MG63 (cell line): ENCODE measurements at regions not wholly inside any gene's neighbourhood (a gene's known extent, or its start where the extent isn't known, plus 50 kb on each side); places are given as distances from the start of the nearest gene placed in this dataset.

Experiments
- DNase-seq: peaks from one replicate; pipeline ENCODE4 v3.0.0-alpha.2; 2020
- H3K27me3 ChIP-seq: fragments of 250-450 bp; sonication (Bioruptor Pico); 2 replicates; pipeline ENCODE4 v1.5.1; 2020; ENCODE audit warnings: mild to moderate bottlenecking, moderate library complexity
- H3K36me3 ChIP-seq: fragments of 250-450 bp; sonication (Bioruptor Pico); 2 replicates; pipeline ENCODE4 v1.5.1; 2020; ENCODE audit warnings: mild to moderate bottlenecking, moderate library complexity
- H3K4me3 ChIP-seq: fragments of 250-450 bp; sonication (Bioruptor Pico); 2 replicates; pipeline ENCODE4 v1.5.1; 2020; ENCODE audit warnings: mild to moderate bottlenecking, moderate library complexity
- H3K9me3 ChIP-seq: fragments of 250-450 bp; sonication (Bioruptor Pico); 2 replicates; pipeline ENCODE4 v1.5.1; 2020; ENCODE audit warnings: mild to moderate bottlenecking, moderate library complexity

GRCh38 chr2:21543630-21544029 lies 419.9 kb downstream of the TDRD15 start:
- H3K4me3 ChIP-seq: no peak overlapping the region
- H3K27me3 ChIP-seq: no peaks in the 10 kb centered on the region
- DNase-seq: no peak
- H3K9me3 ChIP-seq: no peaks in the 10 kb centered on the region
- H3K36me3 ChIP-seq: no peaks in the 10 kb centered on the region

- Histone ChIP-seq H3K27me3 (no peaks in the 10 kb centered on the region), H3K36me3 (no peaks in the 10 kb centered on the region), H3K4me3 (no peak overlapping the region), H3K9me3 (no peaks in the 10 kb centered on the region)
- DNase-seq: no peak
Observed at GRCh38 chr2:21544392-21544791, 420.6 kb downstream of the TDRD15 start.

GRCh38 chr2:21552981-21553380 lies 429.2 kb downstream of the TDRD15 start:
- Histone ChIP-seq H3K9me3 (no peaks in the 10 kb centered on the region), H3K36me3 (no peaks in the 10 kb centered on the region), H3K27me3 (no peaks in the 10 kb centered on the region), H3K4me3 (no peak overlapping the region)
- DNase-seq: no peak

GRCh38 chr2:21559351-21559750 lies 435.6 kb downstream of the TDRD15 start:
- H3K36me3 ChIP-seq: no peaks in the 10 kb centered on the region
- H3K27me3 ChIP-seq: no peaks in the 10 kb centered on the region
- DNase-seq: peak; percentile 0
- H3K9me3 ChIP-seq: no peaks in the 10 kb centered on the region
- H3K4me3 ChIP-seq: no peak overlapping the region

- Histone ChIP-seq H3K27me3 (no peaks in the 10 kb centered on the region), H3K36me3 (no peaks in the 10 kb centered on the region), H3K4me3 (no peak overlapping the region), H3K9me3 (no peaks in the 10 kb centered on the region)
- DNase-seq: no peak
Observed at GRCh38 chr2:21561965-21562364, 438.2 kb downstream of the TDRD15 start.

- Histone ChIP-seq H3K9me3 (no peaks in the 10 kb centered on the region), H3K27me3 (no peaks in the 10 kb centered on the region), H3K4me3 (no peak overlapping the region), H3K36me3 (no peaks in the 10 kb centered on the region)
- no peak for DNase-seq
Observed at GRCh38 chr2:21567395-21567794, 443.6 kb downstream of the TDRD15 start.

- H3K36me3 ChIP-seq: no peaks in the 10 kb centered on the region
- no peak for DNase-seq
- no peak overlapping the region for H3K4me3 ChIP-seq
- no peaks in the 10 kb centered on the region for H3K9me3 ChIP-seq
- no peaks in the 10 kb centered on the region for H3K27me3 ChIP-seq
Observed at GRCh38 chr2:21571686-21572085, 447.9 kb downstream of the TDRD15 start.

GRCh38 chr2:21580391-21580790 lies 456.6 kb downstream of the TDRD15 start:
- Histone ChIP-seq H3K27me3 (no peaks in the 10 kb centered on the region; the same call in 1 of the 2 replicates), H3K36me3 (no peaks in the 10 kb centered on the region), H3K9me3 (no peaks in the 10 kb centered on the region), H3K4me3 (no peak overlapping the region)
- no peak for DNase-seq

GRCh38 chr2:21585881-21586280 lies 462.1 kb downstream of the TDRD15 start:
- H3K27me3 ChIP-seq: no peaks in the 10 kb centered on the region
- no peaks in the 10 kb centered on the region for H3K9me3 ChIP-seq
- H3K4me3 ChIP-seq: no peak overlapping the region
- DNase-seq: no peak
- H3K36me3 ChIP-seq: no peaks in the 10 kb centered on the region

GRCh38 chr2:21590026-21590690 lies 466.4 kb downstream of the TDRD15 start:
- H3K27me3 ChIP-seq: no peaks in the 10 kb centered on the region
- no peaks in the 10 kb centered on the region for H3K36me3 ChIP-seq
- DNase-seq: no peak
- no peaks in the 10 kb centered on the region for H3K9me3 ChIP-seq
- no peak overlapping the region for H3K4me3 ChIP-seq

GRCh38 chr2:21591926-21592325 lies 468.2 kb downstream of the TDRD15 start:
- no peak overlapping the region for H3K4me3 ChIP-seq
- no peaks in the 10 kb centered on the region for H3K36me3 ChIP-seq
- no peak for DNase-seq
- H3K27me3 ChIP-seq: no peaks in the 10 kb centered on the region
- H3K9me3 ChIP-seq: no peaks in the 10 kb centered on the region

- H3K4me3 ChIP-seq: no peak overlapping the region
- DNase-seq: no peak
- H3K27me3 ChIP-seq: no peaks in the 10 kb centered on the region
- no peaks in the 10 kb centered on the region for H3K9me3 ChIP-seq
- no peaks in the 10 kb centered on the region for H3K36me3 ChIP-seq
Observed at GRCh38 chr2:21599417-21599816, 475.6 kb downstream of the TDRD15 start.

- DNase-seq: no peak
- Histone ChIP-seq H3K9me3 (no peaks in the 10 kb centered on the region), H3K27me3 (no peaks in the 10 kb centered on the region), H3K4me3 (no peak overlapping the region), H3K36me3 (no peaks in the 10 kb centered on the region)
Observed at GRCh38 chr2:21602789-21603188, 479.0 kb downstream of the TDRD15 start.

- no peak for DNase-seq
- Histone ChIP-seq H3K4me3 (no peak overlapping the region), H3K9me3 (no peaks in the 10 kb centered on the region), H3K27me3 (no peaks in the 10 kb centered on the region), H3K36me3 (no peaks in the 10 kb centered on the region)
Observed at GRCh38 chr2:21607572-21607971, 483.8 kb downstream of the TDRD15 start.

GRCh38 chr2:21610304-21610703 lies 486.5 kb downstream of the TDRD15 start:
- Histone ChIP-seq H3K36me3 (no peaks in the 10 kb centered on the region), H3K27me3 (no peaks in the 10 kb centered on the region), H3K4me3 (no peak overlapping the region), H3K9me3 (0 out of 2 replicates have a peak, but pooled peaks cover 3% of the 10 kb centered on the region)
- no peak for DNase-seq

GRCh38 chr2:21617885-21618434 lies 494.2 kb downstream of the TDRD15 start:
- H3K4me3 ChIP-seq: no peak overlapping the region
- H3K27me3 ChIP-seq: no peaks in the 10 kb centered on the region
- no peaks in the 10 kb centered on the region for H3K36me3 ChIP-seq
- no peak for DNase-seq
- 0 out of 2 replicates have a peak, but pooled peaks cover 3% of the 10 kb centered on the region for H3K9me3 ChIP-seq

GRCh38 chr2:21620771-21621170 lies 497.0 kb downstream of the TDRD15 start:
- Histone ChIP-seq H3K36me3 (no peaks in the 10 kb centered on the region), H3K4me3 (no peak overlapping the region), H3K9me3 (no peaks in the 10 kb centered on the region), H3K27me3 (no peaks in the 10 kb centered on the region)
- DNase-seq: no peak

- Histone ChIP-seq H3K9me3 (no peaks in the 10 kb centered on the region), H3K36me3 (no peaks in the 10 kb centered on the region), H3K4me3 (no peak overlapping the region), H3K27me3 (no peaks in the 10 kb centered on the region)
- no peak for DNase-seq
Observed at GRCh38 chr2:21627938-21628337, 504.2 kb downstream of the TDRD15 start.
